LHCN-M2 (cell line): ENCODE measurements at regions not wholly inside any gene's neighbourhood (a gene's known extent, or its start where the extent isn't known, plus 50 kb on each side); places are given as distances from the start of the nearest gene placed in this dataset.

Experiments
- DNase-seq: peaks from one replicate; pipeline ENCODE4 v3.0.0-alpha.2; 2012; ENCODE audit warnings: low read depth

- no peak for DNase-seq
Observed at GRCh38 chr18:45227001-45227742, 388.1 kb upstream of the SLC14A2 start.

DNA sequence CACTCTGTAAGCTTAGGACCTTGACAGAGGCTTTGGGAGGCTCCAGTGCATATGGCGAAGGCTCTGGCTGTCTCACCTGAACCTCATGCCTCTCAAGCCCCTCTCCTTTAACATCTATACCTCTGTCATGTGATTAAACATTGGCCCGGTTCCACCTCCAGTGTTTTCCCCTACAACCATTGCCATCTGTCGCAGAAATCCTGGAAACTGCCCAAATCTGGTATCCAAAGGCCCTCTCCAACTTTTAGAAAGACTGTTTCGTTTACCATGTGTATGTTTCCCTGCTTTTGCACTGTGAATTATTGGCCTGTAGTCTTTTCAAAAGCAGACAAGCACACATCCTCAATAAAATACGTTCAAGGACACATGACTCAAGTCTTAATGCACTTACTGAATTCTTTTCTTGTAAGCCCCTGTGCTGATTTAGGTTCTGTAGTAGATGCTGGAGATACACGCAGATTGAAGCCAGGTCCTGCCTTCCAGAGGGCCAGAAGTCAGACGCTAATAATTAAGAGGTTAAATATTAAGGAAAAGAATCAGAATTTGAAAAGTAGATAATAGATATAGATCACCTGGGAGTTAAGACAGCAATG, 386.4 kb upstream of the SLC14A2 start:
- no peak for DNase-seq

DNA sequence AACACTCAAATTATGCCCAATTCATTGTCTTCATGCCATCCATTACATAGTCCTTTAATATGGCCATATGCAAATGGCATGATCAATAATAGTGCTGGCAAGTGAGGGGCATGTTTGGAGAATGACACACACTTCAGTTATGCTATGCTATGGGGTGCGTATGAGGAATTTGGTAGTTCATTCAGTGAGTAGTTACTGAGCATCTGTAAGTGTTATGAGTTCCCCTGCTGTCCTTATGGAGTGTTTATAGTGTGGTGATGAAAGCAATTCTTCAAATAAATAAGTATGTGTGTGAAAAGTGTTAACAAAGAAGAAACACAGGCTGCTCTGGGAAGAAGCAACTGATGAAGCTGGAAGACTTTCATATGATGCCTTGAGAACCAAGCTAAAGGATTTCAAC, 383.7 kb upstream of the SLC14A2 start:
- no peak for DNase-seq

DNA sequence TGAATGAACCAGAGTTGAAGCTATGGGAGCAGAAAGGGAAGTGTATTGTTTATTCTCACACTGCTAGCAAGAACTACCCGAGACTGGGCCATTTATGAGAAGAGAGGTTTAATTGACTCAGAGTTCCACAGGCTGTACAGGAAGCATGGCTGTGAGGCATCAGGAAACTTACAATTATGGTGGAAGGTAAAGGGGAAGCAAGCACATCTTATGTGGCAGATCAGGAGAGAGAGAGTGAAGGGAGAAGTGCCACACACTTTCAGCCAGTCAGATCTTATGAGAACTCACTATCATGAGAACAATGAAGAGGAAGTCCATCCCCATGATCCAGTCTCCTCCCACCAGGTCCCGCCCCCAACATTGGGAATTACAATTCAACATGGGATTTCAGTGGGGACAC, 383.2 kb upstream of the SLC14A2 start:
- no peak for DNase-seq

GRCh38 chr18:45236676-45237075, 378.6 kb upstream of the SLC14A2 start:
- no peak for DNase-seq

DNA sequence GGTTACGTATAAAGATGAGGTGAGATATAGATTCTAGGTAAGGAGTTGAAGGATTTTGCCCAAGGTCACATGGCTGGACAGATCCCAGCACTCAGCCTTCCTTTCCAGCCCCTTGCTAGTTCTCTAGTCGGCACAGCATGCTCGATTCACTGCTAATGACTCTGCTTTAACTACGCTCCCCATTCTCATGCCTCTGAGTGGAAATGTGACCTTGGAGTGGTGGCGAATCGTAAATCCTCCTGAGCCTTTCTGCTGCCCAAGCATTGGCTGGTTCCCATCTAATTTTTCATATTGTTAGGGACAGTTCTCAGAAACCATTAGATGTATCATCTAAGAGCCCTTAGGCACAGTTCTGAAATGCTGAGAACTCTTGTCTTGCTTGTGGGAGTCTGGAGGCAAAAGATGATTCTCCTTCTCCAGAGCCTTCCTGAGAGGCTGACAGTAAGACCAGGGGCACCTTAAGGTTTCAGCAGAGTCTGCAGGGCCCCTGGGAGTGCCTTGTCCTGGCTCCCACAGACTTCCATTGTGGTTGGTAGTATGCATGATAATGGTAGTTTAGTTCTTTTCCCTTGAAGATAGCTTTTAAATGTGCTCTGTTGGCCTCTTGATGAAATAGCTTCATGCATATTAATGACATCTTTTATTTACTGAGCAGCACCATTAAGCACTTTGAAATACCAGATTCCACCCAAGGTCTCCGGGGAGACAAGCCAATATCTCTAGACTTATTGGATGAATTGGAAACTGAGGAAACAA, 377.8 kb upstream of the SLC14A2 start:
- no peak for DNase-seq

DNA sequence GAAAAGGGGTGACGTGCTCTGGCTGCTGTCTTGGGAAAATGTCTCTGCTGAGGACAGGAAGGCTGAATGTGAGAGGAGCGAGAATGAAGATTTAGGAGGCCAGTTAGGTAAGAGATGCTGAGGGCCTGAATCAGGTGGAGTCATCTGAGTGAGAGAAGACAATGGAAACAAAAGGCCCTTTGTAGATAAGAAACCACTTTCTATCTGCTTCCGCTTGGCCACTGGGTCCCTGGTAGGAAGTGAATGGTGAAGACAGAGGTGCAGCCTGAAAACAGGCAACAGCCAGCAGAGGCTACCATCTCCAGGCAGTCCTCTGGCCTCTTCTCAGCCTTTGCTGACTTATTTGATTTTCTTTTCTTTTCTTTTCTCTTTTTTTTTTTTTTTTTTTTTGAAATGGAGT, 374.0 kb upstream of the SLC14A2 start:
- no peak for DNase-seq

DNA sequence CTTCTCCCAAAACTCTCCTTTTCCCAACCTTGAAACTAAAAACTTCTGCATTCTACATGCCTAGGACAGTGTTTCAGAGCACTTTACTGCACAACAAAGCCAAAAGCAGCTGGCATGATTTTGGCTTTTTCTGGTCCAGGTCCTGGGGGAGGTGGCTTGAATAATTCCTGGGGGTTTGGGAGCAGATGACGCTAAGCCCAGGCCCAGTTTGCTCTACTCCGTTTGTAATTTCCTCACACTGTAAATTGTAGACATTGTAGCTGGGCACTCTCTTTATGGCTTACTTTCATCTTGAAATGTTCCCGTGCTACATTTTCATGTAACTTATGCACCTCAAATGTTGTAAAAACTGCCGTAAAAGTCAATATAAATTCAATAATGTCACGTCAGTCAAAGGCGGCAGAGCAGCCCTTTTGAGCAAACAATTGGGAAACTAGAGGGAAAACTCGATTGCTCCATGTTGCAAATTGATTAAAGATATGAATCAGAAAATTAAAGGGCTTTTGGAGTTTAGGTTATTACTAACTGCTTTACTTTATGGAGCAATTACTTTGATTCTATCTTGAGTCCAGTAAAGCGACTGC, 373.2 kb upstream of the SLC14A2 start:
- DNase-seq: no peak

- peak; percentile 19 for DNase-seq
Observed at GRCh38 chr18:45243340-45244110, 371.8 kb upstream of the SLC14A2 start.

- DNase-seq: peak; percentile 51
Observed at GRCh38 chr18:45245091-45245511, 370.2 kb upstream of the SLC14A2 start.

- DNase-seq: peak; percentile 53
Observed at GRCh38 chr18:45248240-45248903, 366.9 kb upstream of the SLC14A2 start.

DNA sequence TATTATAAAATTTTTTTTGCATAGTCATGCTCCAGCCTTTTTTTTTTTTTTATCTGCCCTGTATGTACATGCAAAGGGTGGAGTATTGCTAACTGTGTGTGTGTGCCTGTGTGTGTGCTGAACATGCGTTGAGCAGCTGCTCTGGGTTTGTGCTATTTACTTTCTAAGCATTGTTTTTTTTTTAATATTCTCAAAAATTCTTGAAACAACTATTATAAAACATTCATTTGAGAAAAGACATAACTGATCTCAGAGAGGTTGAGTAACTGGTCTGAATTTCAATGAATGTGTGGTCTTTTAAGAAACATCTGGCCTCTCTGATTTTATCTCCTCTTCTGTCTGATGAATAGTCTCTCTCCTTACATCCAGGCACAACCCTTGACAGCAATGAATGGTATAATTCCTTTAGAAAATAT, 366.0 kb upstream of the SLC14A2 start:
- DNase-seq: no peak

DNA sequence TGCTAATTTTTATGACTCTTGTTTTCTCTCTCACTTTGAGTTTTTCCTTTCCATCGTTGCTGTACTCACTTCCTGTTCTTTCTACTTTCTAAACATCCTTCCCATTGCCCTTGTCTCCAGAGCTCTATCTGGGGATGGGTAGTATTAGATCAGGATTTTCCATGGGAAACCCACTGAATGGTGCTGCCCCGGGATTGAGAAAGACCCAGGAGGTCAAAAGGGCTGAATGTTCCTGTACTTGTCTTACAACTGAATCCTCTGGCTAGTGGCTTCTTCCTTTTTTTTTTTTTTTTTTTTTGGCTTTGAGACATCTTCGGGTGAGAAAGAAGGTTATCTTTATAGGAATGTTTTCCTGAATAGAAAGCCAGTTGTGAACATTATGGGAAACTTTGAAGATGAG, 364.8 kb upstream of the SLC14A2 start:
- DNase-seq: peak; percentile 10

DNA sequence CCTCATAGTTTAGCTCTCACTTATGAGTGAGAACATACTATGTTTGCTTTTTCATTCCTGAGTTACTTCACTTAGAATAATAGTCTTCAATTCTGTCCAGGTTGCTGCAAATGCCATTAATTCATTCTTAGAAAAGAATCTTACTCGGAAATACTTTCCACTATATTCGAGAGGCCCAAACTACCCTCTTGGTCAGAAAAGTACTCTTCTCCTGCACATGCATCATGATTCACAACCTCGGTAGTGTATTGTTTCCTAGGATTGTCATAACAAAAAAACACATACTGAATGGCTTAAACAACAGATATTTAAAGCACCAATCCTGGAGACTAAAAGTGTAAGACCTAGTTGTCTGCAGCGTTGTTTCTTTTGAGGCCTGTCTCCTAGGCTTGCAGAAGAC, 364.0 kb upstream of the SLC14A2 start:
- DNase-seq: peak; percentile 11

GRCh38 chr18:45252474-45252873, 362.8 kb upstream of the SLC14A2 start:
- no peak for DNase-seq

DNA sequence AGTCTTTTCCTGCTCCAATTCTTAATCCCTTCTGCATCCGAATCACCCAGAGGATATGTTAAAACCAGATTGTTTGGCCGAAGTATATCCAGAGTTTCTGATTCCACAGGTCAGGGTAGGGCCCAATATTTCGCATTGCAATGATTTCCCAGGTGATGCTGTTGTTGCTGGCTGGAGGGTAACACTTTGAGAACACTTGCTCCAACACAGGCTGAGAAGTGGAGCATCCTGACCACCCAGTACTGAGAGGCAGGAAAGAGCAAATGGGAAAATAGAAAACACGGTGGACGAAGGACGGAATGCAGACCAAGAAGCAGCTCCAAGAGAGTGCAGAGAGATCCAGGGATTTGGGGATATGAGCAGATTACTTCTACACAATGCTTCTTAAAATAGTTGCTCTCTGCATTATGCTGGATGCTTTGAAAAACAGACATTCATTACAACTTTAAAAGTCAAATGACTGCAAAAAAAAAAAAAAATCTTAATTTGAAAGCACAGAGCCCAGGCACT, 362.2 kb upstream of the SLC14A2 start:
- no peak for DNase-seq

DNA sequence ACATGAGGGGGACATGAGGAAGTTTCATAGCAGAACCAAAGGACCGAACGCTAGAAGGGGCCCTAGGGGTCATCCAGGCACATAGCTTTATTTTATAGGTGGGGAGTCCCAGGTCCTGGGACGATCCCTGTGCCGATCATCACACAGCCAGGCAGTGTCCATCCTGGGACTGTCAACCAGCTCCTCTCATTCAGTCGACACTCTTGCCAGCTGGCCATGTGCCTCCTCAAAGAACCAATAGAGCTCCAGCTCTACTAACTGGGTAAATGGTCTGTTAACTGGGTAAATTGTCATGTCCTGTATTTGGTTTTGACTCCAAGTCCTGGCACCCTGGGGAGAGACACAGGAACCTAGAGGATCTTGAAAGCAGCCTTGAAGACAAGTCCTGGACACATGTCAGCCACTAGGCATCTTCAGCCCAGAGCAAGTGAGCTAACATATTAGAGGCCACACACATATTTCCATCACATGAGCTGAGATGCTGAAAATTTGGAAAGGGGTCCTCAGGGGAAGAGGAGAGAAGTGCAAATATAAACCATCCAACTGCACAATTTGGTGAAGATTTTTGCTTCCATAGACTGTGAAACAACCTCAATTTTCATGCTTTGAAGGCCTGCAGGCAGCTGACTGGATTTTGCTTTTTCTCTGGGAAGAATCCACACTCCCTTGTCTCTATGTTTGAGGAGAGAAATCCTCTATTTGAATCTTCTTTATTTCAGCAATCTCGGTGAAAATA, 361.1 kb upstream of the SLC14A2 start:
- no peak for DNase-seq

GRCh38 chr18:45254709-45255082, 360.6 kb upstream of the SLC14A2 start:
- no peak for DNase-seq

- peak; percentile 92 for DNase-seq
Observed at GRCh38 chr18:45255197-45255890, 359.9 kb upstream of the SLC14A2 start.

GRCh38 chr18:45260125-45260524, 355.2 kb upstream of the SLC14A2 start:
- no peak for DNase-seq
